Bronchial epithelial cell (primary cell): ENCODE measurements at regions not wholly inside any gene's neighbourhood (a gene's known extent, or its start where the extent isn't known, plus 50 kb on each side); places are given as distances from the start of the nearest gene placed in this dataset.

Experiments
- DNase-seq: peaks from one replicate; pipeline ENCODE4 v3.0.0-alpha.2; 2010; ENCODE audit warnings: low read depth
- FAIRE-seq: peaks from 2 replicates; lab custom pipeline; 2011; peaks lifted over from hg19 to GRCh38; lab: Jason Lieb, UNC
- H3K27me3 ChIP-seq: 2 replicates; pipeline ENCODE4 v1.5.1; 2011; ENCODE audit warnings: low read length; ENCODE audit not compliant: control insufficient read depth, insufficient read depth
- H3K36me3 ChIP-seq: 2 replicates; pipeline ENCODE4 v1.5.1; 2011; ENCODE audit warnings: low read length; ENCODE audit not compliant: control insufficient read depth, insufficient read depth
- H3K4me3 ChIP-seq: 2 replicates; pipeline ENCODE4 v1.5.1; 2011; ENCODE audit warnings: mild to moderate bottlenecking, low read depth, low read length, control low read depth
- TF ChIP-seq, protein P1 (sequence below): IDR thresholded peaks from 2 replicates; pipeline ENCODE4 v1.5.1; 2011; ENCODE audit warnings: mild to moderate bottlenecking, moderate library complexity, low read length, control low read depth, inconsistent platforms; ENCODE audit not compliant: insufficient read depth, severe bottlenecking

DNA sequence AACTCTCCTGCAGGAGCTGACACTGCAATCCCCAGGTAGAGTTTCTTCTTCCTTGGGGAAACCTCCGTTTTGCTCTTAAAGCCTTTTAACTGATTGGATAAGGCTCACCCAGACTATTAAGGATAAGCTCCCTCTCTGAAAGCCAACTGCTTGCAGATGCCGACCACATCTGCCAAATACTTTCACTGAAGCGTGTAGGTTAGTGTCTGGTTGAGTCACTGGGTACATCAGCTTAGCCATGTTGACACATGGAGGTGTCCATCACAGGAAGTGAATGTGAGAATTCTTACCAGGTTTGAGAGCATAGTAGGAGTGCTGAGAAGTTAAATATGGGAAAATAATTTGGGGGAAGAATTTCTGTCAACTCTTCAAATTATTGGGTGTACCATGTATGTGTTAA is 202.0 kb downstream of the AJAP1 start:
- TF ChIP-seq, protein P1, sequence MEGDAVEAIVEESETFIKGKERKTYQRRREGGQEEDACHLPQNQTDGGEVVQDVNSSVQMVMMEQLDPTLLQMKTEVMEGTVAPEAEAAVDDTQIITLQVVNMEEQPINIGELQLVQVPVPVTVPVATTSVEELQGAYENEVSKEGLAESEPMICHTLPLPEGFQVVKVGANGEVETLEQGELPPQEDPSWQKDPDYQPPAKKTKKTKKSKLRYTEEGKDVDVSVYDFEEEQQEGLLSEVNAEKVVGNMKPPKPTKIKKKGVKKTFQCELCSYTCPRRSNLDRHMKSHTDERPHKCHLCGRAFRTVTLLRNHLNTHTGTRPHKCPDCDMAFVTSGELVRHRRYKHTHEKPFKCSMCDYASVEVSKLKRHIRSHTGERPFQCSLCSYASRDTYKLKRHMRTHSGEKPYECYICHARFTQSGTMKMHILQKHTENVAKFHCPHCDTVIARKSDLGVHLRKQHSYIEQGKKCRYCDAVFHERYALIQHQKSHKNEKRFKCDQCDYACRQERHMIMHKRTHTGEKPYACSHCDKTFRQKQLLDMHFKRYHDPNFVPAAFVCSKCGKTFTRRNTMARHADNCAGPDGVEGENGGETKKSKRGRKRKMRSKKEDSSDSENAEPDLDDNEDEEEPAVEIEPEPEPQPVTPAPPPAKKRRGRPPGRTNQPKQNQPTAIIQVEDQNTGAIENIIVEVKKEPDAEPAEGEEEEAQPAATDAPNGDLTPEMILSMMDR = no peak
- Histone ChIP-seq H3K4me3 (no peak overlapping the region), H3K27me3 (no peaks in the 10 kb centered on the region), H3K36me3 (no peaks in the 10 kb centered on the region)
- DNase-seq (peak; percentile 64), FAIRE-seq (no peak)

DNA sequence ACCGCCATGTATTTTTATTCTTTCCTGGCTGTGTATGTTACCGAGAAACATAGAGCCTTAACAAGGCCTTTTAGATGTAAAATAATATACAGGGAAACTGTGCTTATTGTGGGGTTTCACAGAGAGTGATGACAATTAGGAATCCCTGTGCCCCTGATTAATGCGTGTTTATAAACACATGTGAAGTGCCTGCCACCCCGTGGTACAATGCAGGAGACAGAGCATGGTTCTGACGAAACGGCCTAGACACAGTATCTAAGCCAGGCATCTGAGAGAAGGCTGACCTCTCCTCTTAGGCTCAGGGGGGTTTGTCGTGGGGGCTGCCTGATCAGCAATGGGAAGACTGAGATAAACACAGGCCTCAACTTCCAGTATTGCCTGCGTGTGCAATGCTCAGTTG is 200.0 kb downstream of the AJAP1 start:
- Histone ChIP-seq H3K27me3 (no peaks in the 10 kb centered on the region), H3K36me3 (no peaks in the 10 kb centered on the region), H3K4me3 (no peak overlapping the region)
- FAIRE-seq (no peak), DNase-seq (no peak)
- TF ChIP-seq, protein P1 = no peak

DNA sequence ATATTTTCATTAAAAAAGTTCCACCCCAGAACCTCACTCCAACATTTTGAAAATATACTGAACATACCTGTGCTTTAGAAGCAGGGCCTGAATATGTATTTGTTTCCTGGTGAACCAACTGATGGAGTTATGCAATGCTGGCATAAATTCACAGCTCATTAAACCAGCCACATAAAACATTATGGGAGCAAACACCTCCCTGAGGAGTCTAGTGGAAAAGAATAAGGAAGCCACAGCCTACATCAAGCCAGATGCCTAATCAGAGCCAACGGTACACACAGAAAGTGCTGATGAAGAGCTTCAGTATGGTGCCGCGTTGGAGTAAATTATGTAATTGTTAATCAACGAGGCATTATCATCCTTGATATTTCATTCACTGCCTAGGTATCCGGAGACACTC is 199.5 kb downstream of the AJAP1 start:
- DNase-seq = no peak
- H3K36me3 ChIP-seq = no peaks in the 10 kb centered on the region
- TF ChIP-seq, protein P1 = no peak
- H3K27me3 ChIP-seq = no peaks in the 10 kb centered on the region
- FAIRE-seq = no peak
- H3K4me3 ChIP-seq = no peak overlapping the region

DNA sequence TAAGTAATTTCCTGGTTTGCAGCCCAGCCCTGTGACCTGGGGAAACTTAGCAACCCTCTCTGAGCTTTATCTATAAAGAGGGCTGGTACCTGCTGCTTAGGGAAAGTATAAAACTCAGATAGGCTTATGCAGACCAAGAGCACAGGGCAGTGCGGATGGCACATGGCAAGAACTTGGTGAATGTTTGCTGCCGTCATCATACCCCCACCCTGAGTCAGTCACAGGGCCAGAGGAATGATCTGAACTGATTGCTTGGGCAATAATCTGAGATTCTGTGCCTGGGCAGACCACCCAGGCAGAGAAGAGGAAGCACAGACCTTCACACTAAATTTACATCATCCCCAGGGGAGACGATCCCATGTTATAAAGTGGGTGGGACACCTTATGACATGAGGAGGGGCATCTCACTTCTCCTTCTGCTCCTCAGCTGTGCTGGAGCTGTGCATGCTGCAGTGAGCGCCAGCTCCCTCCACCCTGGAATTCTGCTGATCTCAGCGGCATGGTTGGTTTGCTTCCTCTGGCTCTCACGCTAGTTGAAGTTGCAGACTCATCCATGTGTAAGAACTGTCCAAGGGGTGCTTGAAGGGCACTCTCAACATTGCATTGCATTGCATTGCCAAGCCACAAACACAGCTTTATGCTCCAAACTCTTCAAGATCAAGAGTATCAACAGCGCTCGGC is 197.1 kb downstream of the AJAP1 start:
- FAIRE-seq (no peak), DNase-seq (no peak)
- Histone ChIP-seq H3K27me3 (no peaks in the 10 kb centered on the region), H3K36me3 (no peaks in the 10 kb centered on the region), H3K4me3 (no peak overlapping the region)
- TF ChIP-seq, protein P1 = no peak

DNA sequence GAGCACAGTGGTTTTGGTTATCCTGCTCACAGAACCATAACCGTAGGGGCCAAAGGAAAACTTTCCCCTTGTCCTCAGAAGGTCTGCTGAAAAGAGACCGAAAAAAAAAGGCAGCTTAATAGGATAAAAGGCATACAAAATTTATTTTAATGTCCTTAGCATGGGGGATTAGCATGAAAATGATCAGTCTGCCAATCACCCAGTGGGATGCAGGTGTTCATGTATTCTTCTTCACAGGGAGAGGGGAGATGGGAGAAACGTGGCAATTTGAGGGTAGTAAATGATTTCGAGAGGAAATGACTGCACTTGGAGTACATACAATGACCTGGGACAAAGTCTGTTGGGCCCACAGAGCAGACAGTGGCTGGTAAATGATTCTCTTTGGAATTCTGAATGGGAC is 194.0 kb downstream of the AJAP1 start:
- FAIRE-seq = no peak

More for the DNA sequence above, 194.0 kb downstream of the AJAP1 start:
- TF ChIP-seq, protein P1 = no peak
- H3K4me3 ChIP-seq = no peak overlapping the region
- DNase-seq = no peak
- H3K27me3 ChIP-seq = no peaks in the 10 kb centered on the region
- H3K36me3 ChIP-seq = no peaks in the 10 kb centered on the region
